ENCODE measurements at regions not wholly inside any gene's neighbourhood (a gene's known extent, or its start where the extent isn't known, plus 50 kb on each side); places are given as distances from the start of the nearest gene placed in this dataset.
"Not testable (repeated sequence)": the region's sequence is repeated elsewhere in the genome, so short reads cannot be mapped to it uniquely, and the experiment has no call there.

DNA sequence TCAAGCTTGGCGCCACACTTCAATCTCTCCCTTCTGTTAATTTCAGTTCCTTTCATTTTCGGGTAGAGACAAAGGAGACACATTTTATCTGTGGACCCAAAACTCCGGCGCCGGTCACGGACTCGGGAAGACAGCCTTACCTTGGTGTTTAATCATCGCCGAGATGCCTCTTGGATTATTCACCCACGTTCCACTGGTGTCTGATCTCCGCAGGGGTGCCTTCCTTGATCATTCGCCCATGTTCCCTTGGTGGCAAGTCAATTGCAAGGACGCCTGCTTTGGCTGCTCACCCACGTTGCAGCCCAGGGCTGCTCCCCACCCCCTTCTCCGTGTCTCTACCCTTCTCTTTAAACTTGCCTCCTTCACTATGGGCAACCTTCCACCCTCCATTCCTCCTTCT lies 830.6 kb downstream of the LTN1 start:
- DNase-seq (ENCODE audit: low read depth, low spot score), result not testable (repeated sequence)

DNA sequence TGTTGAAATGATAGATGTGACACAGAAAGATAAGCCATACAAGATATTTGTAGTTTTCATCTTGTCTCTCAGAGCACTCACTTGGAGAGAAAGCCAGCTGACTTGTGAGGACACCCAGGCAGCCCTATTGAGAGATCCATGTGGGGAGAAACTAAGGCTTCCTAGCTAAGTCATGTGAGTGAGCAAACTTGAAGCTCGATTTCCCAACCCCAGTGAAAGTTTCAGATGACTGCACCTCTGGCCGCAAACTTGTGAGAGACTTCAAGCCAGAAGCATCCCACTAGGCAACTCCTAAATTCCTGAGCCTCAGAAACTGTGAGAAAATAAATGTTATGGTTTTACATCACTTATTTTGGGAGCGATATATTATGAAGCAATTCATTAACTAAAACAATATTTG lies 832.3 kb downstream of the LTN1 start:
- in situ Hi-C loops (cut with HindIII; ENCODE audit: low pct_unique_long_range_greater_than_20kb, low sequenced_read_pairs), result no loop called here
- DNase-seq (ENCODE audit: low read depth, low spot score), result no peak

More for the DNA sequence above, 830.6 kb downstream of the LTN1 start:
- in situ Hi-C loops (cut with HindIII; ENCODE audit: low pct_unique_long_range_greater_than_20kb, low sequenced_read_pairs), result not testable (repeated sequence)

DNA sequence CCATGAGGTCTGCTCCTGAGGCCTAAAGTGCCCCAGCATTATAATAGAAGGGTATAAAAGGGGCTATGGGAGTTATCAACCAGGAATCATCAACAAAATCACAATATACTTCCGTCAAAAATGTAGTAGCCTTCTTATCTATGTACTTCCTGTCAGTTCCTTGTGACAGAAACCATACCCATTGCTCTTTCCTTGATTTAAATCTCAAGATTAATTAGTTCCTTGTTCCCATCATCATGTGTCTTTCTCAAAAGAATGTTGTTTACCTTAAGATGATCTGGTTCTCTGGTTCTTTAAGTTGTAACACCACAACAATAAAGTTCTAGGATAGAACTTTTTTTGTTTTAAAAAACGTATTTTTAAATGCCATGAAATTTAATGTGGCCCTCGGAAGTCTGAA lies 833.3 kb downstream of the LTN1 start:
- in situ Hi-C loops (cut with HindIII; ENCODE audit: low pct_unique_long_range_greater_than_20kb, low sequenced_read_pairs), result no loop called here
- no peak for DNase-seq (ENCODE audit: low read depth, low spot score)

DNA sequence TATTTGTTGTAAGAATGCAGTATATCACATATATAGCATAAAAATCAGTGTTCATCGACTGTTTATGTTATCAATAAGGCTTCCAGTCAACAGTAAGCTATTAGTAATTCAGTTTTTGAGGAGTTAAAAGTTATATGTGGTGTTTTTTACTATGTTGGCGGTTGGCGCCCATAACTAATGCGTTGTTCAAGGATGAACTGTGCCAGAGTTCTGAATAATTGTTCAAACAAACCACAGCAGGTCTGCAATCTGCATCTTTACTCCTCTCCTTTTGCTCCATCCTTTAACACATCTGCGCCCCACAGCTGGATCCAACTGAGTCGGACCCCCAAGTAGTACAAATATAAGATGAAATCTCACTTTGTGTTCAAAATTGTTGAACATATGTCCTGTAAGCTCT lies 836.1 kb downstream of the LTN1 start:
- in situ Hi-C loops (cut with HindIII; ENCODE audit: low pct_unique_long_range_greater_than_20kb, low sequenced_read_pairs), result no loop called here
- no peak for DNase-seq (ENCODE audit: low read depth, low spot score)

- DNase-seq (ENCODE audit: low read depth, low spot score), result no peak
- in situ Hi-C loops (cut with HindIII; ENCODE audit: low pct_unique_long_range_greater_than_20kb, low sequenced_read_pairs), result no loop called here
Measured at GRCh38 chr21:28154121-28154520, 838.6 kb downstream of the LTN1 start.

- in situ Hi-C loops (cut with HindIII; ENCODE audit: low pct_unique_long_range_greater_than_20kb, low sequenced_read_pairs), result no loop called here
- no peak for DNase-seq (ENCODE audit: low read depth, low spot score)
Measured at GRCh38 chr21:28152732-28153131, 839.9 kb downstream of the LTN1 start.

DNA sequence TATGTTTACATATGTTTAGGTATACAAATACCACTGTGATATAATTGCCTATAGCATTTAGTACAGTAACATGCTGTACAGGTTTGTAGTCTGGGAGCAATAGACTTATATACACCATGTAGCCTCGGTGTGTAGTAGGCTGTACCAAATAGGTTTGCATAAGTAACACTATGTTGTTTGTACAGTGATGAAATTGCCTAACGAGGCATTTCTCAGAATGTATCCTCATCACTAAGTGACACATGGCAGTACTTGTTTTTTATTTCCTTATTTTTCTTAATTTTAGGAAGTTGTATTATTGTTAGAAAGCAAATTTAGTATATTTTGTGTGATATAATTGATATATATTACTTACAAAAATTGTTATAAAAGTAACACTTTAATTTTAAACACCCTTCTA lies 840.9 kb downstream of the LTN1 start:
- in situ Hi-C loops (cut with HindIII; ENCODE audit: low pct_unique_long_range_greater_than_20kb, low sequenced_read_pairs), result no loop called here

DNA sequence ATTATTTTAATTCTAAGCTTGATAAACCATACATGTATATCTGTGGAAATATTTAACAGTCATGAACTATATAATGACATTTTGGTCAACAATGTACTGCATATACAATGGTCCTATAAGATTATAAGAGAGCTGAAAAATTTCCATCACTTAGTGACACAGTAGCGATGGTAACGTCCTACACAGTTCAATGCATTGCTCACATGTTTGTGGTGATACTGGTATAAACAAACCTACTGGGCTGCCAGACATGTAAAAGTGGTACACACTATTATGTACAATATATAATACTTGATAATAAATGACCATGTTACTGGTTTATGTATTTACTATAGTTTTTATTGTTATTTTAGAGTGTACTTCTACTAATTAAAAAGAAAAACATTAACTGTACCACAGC lies 841.9 kb downstream of the LTN1 start:
- no peak for DNase-seq (ENCODE audit: low read depth, low spot score)
- in situ Hi-C loops (cut with HindIII; ENCODE audit: low pct_unique_long_range_greater_than_20kb, low sequenced_read_pairs), result no loop called here

More for the DNA sequence above, 840.9 kb downstream of the LTN1 start:
- DNase-seq (ENCODE audit: low read depth, low spot score), result no peak

DNA sequence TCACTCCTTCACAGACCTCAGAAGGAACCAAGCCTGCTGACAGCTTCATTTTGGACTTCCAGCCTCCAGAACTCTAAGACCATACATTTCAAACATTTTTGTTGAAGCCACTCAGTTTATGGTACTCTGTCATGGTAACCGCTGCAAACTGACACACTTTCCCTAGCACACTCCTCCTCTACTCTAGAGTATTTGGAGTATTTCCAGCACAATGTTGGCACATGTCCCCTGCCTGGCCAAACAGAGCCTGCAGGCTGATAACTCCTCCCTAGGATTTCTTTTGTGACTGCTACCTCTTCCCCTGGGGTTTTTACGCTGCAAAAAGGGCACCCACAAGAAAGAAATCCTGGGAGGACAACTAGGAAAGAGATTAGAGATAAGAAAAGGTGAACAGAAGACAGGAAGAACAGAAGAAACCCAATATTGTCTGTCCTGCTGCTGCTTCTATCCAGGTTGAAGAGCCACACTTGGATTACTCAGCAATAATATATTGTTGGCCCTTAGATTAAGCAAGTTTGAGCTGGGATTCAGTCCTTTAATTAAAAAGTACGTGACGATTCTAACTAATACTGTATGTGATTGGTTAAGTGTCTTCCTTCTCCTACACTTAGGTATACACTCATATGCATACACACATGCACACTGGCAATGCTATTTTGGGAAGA lies 844.1 kb downstream of the LTN1 start:
- DNase-seq (ENCODE audit: low read depth, low spot score), result no peak
- in situ Hi-C loops (cut with HindIII; ENCODE audit: low pct_unique_long_range_greater_than_20kb, low sequenced_read_pairs), result no loop called here

GRCh38 chr21:28144653-28145052 lies 848.0 kb downstream of the LTN1 start:
- DNase-seq (ENCODE audit: low read depth, low spot score), result no peak
- in situ Hi-C loops (cut with HindIII; ENCODE audit: low pct_unique_long_range_greater_than_20kb, low sequenced_read_pairs), result no loop called here

- in situ Hi-C loops (cut with HindIII; ENCODE audit: low pct_unique_long_range_greater_than_20kb, low sequenced_read_pairs), result no loop called here
Measured at GRCh38 chr21:28144089-28144488, 848.6 kb downstream of the LTN1 start.

DNA sequence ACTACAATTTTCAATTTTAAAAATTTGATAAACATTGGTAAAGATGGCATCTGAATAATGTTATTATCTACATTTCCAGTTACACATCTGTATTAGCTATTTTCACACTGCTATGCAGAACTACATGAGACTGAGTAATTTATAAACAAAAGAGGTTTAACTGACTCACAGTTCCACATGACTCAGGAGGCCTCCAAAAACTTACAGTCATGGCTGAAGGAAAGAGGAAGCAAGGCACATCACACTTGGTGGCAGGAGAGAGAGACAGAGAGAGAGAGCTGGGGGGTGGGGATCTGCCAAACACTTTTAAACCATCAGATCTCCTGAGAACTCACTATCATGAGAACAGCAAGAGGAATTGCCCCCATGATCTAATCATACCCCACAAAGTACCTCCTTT lies 850.0 kb downstream of the LTN1 start:
- DNase-seq (ENCODE audit: low read depth, low spot score), result no peak
- in situ Hi-C loops (cut with HindIII; ENCODE audit: low pct_unique_long_range_greater_than_20kb, low sequenced_read_pairs), result no loop called here

More at GRCh38 chr21:28144089-28144488, 848.6 kb downstream of the LTN1 start:
- DNase-seq (ENCODE audit: low read depth, low spot score), result no peak

GRCh38 chr21:28138272-28138671 lies 854.4 kb downstream of the LTN1 start:
- in situ Hi-C loops (cut with HindIII; ENCODE audit: low pct_unique_long_range_greater_than_20kb, low sequenced_read_pairs), result no loop called here
- DNase-seq (ENCODE audit: low read depth, low spot score), result no peak

DNA sequence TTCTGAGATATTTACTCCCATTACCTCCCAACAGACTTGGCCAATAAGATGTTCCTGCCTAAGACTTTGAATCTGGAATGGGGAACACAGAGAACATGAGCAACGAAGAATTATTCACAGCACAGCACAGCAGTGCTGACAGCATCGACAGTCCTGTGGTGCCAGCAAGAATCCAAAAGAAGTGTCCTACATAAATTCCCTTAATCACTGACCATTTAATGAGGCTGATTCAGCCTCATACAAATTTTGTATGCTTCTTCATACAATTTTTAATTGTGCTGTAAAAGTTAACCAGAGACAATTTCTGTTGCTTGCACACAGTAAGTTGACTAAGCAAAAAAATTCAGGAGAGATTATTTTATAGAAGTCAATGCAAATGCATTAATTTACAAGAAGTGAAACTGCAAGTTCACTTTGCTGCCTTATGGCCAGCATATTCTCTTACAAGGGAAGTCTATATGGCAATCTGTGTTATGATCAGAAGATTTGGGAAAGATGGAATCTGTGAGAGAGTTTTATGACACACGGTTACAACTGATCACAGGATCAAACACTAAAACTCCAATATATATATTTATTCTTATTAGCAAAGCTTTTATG lies 855.9 kb downstream of the LTN1 start:
- in situ Hi-C loops (cut with HindIII; ENCODE audit: low pct_unique_long_range_greater_than_20kb, low sequenced_read_pairs), result no loop called here
- DNase-seq (ENCODE audit: low read depth, low spot score), result no peak

- in situ Hi-C loops (cut with HindIII; ENCODE audit: low pct_unique_long_range_greater_than_20kb, low sequenced_read_pairs), result no loop called here
- DNase-seq (ENCODE audit: low read depth, low spot score), result no peak
Measured at GRCh38 chr21:28135646-28136045, 857.0 kb downstream of the LTN1 start.

DNA sequence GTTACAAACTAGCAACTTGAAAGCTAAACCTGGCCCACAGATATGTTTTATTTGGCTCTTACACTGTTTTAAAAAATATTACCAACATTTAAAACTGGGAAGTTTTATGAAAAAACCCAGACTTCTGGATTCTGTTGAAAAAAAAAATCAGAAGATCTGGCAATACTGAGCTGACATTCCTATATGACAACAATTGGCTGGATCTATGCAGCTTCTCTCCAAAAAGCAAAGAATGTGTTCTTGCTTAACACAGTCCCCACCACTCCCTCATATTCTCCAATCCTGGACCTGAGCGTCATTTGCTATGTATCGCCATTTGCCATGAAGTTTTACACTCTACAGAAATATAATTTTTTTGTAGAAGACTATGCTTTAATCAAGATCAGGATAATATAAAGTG lies 859.6 kb downstream of the LTN1 start:
- in situ Hi-C loops (cut with HindIII; ENCODE audit: low pct_unique_long_range_greater_than_20kb, low sequenced_read_pairs), result no loop called here
- DNase-seq (ENCODE audit: low read depth, low spot score), result no peak

- in situ Hi-C loops (cut with HindIII; ENCODE audit: low pct_unique_long_range_greater_than_20kb, low sequenced_read_pairs), result no loop called here
- DNase-seq (ENCODE audit: low read depth, low spot score), result no peak
Measured at GRCh38 chr21:28132713-28133112, 860.0 kb downstream of the LTN1 start.

DNA sequence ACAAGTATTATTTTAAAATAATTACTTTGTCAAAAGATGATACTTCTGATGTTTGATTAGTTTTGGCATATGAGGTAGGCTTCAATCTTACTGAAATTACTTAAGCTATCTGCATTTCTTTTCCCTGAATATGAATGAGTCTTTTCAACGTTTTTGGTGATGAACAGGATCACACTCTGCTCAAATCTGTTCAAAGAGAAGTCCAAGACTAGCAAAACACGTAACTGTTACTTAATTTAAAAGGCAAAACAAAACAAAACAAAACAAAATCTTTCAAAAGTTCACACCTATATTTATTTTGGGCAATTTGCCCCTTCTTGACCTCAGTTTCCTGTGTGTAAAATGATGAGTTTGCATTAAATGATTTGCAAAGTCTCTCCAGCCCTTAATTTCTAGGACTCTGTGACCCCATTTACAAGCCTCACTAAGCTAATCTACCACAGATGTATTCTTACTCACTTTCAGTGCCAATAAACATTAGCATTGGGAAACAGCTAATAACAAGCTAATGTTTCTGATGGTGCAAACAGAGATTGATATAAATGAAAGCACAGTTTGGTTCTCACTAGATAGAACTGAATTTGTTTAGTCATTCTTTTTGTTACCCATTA lies 865.4 kb downstream of the LTN1 start:
- in situ Hi-C loops (cut with HindIII; ENCODE audit: low pct_unique_long_range_greater_than_20kb, low sequenced_read_pairs), result no loop called here
- DNase-seq (ENCODE audit: low read depth, low spot score), result no peak

GRCh38 chr21:28126521-28127174 lies 866.0 kb downstream of the LTN1 start:
- in situ Hi-C loops (cut with HindIII; ENCODE audit: low pct_unique_long_range_greater_than_20kb, low sequenced_read_pairs), result no loop called here

More at GRCh38 chr21:28126521-28127174, 866.0 kb downstream of the LTN1 start:
- DNase-seq (ENCODE audit: low read depth, low spot score), result no peak

Data from SK-MEL-5 (cell line).